HG03520 (cell line): ENCODE measurements at regions not wholly inside any gene's neighbourhood (a gene's known extent, or its start where the extent isn't known, plus 50 kb on each side); places are given as distances from the start of the nearest gene placed in this dataset.

Source experiments
- ATAC-seq: cut with Tn5 transposase; IDR thresholded peaks from one replicate; pipeline ENCODE4 v1.9.1; 2021; ENCODE audit warnings: mild to moderate bottlenecking, moderate library complexity; ENCODE audit not compliant: unreplicated experiment

GRCh38 chr4:14581741-14582140 lies 420.5 kb upstream of the CPEB2 start:
- no peak for ATAC-seq

DNA sequence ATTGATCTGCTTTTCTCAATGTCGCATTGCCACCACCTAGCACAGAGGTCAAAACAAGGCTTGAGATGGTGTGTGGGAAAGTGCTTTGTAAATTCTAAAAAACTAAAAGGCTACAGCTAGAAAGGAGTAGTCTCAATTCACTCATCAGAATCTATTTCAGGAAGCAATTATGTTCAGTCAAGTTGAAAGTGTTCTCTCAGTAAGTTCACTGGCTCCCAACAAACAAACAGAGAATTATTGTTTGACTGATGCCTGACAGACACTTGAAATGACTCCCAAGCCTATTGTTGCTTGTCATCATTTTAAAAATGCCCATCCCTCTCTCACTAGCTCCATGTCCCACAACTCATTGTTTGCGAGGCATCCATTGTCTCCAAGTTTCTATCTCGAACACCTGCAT lies 419.6 kb upstream of the CPEB2 start:
- ATAC-seq, result no peak

DNA sequence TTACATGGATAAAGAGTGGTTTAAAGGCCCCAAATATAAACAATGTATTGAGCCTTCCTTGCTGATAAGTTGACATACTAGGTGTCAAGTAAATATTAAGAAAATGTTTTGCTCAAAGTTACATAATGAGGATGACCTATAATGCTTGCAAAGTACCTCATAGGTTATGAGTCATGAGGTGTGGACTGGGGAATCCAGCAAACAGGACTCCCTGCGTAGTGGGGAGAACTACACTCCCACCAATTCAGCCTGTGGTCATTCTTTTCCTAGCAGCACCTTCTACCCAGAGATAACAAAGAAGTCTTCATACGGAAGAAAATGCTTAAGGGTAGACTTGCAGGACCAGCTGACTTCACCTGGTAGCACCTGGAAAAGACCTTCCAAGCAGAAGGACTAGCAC lies 418.9 kb upstream of the CPEB2 start:
- no peak for ATAC-seq

GRCh38 chr4:14583752-14584151 lies 418.5 kb upstream of the CPEB2 start:
- no peak for ATAC-seq

DNA sequence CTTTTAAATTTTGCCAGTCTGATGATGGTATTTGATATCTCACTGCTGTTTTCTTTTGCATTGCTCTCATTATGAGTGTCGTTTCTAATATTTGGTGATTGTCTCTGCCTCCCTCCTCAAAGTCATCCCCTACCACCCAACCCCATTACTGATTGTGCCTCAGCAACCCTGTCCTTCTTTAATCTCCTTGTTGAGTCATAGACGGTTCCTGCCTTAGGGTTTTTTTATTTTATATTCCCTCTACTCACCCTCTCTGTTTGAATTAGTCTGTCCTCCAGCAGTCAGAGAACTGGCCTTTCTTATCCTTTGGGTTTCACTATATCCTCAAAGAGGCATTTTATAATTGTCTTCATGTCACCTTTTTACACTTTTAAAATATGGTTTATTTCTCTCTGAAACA lies 409.3 kb upstream of the CPEB2 start:
- ATAC-seq, result no peak

DNA sequence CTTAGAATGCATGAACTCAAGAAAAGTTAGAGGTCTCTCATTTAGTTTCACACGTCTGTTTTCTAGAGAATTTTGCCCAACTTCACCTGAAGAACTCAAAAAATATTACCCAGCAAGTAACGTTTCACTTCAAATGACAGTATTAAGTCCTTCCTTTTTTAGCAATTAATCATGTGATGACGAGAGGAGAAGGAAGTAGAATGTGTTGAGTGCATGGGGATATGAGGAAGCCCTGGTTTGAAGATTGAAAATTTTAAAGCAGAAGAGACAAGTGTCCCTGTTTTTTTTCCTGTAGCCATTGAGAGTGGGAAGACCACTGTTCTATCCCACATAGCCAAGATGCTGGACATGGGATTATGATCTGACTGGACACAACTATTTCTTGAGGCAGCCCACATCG lies 406.3 kb upstream of the CPEB2 start:
- no peak for ATAC-seq

DNA sequence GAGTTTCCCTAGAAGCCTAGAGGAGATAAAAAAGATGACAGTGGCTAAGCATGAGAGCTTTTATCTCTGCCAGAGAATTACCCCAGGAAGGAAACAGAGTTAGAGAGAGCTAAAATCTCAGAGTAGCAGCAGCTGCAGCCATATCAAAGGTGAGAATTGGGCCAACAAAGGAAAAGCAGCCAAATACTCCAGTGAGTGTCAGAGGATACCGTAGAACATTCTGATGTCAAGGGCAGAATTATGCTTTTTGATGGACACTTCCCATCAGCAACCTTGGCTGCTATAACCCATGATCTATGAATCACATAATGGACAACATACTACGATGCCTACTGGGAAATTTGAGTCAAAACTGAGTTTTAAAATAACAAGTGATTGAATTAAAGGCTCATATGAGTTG lies 405.8 kb upstream of the CPEB2 start:
- no peak for ATAC-seq

- no peak for ATAC-seq
These were observed 405.4 kb upstream of the CPEB2 start for GRCh38 chr4:14596904-14597303.

GRCh38 chr4:14602206-14602605 lies 400.1 kb upstream of the CPEB2 start:
- ATAC-seq, result no peak

GRCh38 chr4:14607001-14607400 lies 395.3 kb upstream of the CPEB2 start:
- no peak for ATAC-seq

GRCh38 chr4:14607578-14607977 lies 394.7 kb upstream of the CPEB2 start:
- no peak for ATAC-seq

DNA sequence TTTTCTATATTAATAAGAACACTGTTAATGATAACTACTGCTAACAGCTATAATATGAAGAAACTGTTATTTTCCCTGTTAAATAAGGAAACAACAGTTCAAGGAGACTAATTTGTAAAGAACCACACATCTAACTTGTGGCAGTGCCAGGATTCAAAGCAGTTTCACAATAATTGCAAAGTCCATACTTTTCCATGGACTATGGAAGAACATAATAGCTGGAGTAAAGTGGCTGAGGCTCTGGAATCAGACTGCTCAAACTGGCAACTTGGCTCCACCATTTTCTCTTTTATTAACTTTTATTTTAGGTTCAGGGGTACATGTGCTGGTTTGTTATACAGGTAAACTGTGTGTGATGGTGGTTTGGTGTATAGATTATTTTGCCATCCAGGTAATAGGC lies 393.7 kb upstream of the CPEB2 start:
- no peak for ATAC-seq

DNA sequence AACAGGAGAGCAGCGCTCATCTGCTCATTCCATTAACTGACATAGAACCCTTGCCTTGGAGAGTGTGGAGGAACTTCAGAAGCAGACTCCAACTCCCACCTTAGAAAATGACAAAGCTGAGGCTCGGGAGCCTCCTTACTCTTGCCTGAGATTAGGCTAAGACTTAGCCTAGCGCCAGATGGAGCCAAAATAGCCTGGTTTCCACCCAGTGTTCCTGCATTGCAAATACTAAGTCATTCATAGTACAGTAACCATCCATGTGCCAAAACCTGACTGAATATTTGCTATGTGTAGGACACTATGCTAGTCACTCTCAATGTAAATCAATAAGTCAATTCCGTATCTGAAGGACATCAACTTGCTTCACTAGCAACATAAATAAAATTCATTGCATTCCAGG lies 387.4 kb upstream of the CPEB2 start:
- no peak for ATAC-seq

- no peak for ATAC-seq
These were observed 386.6 kb upstream of the CPEB2 start for GRCh38 chr4:14615671-14616070.

- no peak for ATAC-seq
These were observed 381.6 kb upstream of the CPEB2 start for GRCh38 chr4:14620567-14621141.

DNA sequence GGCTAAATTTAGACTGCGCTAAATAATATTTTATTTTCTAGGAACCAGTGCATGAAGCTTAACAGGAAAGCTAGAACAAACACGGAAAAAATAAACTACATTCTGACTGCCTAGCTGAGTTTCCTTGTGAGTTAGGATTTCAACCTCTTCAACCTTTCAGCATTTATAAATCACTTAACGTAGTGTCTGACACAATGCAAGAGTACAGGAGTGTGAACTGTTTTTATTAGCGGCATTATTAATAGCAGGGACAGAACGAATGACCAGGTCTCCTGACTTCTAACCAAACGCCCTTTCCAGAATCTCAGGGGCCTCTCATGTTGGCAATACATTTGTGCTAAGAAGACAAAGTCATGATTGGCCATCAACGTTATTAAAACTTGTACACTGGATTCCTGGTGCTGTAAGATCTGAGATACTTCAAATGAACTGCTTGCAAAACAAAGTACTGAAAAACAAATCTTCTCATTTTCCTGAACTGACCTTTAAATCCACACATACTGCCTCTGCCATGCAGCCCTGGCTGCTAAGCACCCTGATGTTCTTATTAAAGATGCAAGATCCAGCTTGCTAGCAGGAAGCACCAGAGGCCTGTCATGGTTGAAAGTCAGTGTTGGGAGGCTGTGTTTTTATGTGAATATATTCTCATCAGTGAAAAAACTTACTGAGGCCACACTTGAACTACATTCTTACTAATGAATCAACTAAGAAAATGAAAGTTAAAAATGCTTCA lies 380.4 kb upstream of the CPEB2 start:
- ATAC-seq, result no peak

- ATAC-seq, result no peak
These were observed 375.2 kb upstream of the CPEB2 start for GRCh38 chr4:14627038-14627437.

DNA sequence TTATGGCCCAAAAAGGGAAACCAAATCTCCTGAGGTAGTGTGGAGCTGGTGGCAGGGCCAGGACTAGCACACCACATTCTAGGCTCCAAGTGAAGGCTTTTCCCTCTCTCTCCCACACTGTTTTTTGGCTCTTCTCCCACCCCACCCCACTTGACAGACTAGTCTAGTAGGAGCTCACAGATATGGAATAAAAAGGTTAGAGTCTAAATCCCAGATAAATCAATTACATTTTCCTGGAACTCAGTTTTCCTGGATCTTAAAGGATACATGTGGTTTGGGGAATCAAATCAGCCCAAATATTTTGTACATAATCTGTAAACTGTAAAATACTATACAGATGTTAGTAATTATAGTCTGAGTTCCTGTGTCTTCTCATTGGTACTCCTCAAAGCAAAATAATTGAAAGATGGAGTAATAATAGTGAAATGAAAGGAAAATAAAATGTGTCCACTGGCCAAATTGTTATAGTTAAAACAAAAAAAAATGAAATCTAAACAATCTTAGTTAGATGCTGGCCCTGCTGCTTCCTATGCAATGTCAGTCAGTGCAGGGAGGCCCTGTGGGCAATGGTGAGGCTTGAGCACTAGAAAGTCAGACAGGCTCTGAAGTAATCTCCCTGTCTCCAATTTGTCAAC lies 370.4 kb upstream of the CPEB2 start:
- ATAC-seq, result no peak

DNA sequence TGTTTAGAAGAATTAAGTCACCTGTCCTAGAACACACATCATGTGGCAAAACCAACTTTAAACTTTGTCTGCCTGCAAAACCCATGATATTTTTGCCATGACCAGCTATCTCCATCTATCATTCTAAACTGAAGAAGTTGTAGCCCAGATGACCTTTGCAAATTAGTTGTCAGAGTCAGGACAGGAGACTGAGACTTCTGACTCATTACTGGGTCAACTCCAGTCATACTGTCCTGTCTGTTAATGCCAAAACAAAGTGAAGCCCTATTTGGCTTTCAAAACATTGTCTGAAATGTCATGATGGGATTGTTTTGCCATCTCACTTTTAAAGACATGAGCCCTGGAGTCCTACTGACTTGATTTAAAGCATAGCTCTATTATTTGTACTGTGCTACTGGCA lies 365.7 kb upstream of the CPEB2 start:
- ATAC-seq, result no peak

- ATAC-seq, result no peak
These were observed 361.8 kb upstream of the CPEB2 start for GRCh38 chr4:14640476-14640875.

- no peak for ATAC-seq
These were observed 360.4 kb upstream of the CPEB2 start for GRCh38 chr4:14641871-14642270.

DNA sequence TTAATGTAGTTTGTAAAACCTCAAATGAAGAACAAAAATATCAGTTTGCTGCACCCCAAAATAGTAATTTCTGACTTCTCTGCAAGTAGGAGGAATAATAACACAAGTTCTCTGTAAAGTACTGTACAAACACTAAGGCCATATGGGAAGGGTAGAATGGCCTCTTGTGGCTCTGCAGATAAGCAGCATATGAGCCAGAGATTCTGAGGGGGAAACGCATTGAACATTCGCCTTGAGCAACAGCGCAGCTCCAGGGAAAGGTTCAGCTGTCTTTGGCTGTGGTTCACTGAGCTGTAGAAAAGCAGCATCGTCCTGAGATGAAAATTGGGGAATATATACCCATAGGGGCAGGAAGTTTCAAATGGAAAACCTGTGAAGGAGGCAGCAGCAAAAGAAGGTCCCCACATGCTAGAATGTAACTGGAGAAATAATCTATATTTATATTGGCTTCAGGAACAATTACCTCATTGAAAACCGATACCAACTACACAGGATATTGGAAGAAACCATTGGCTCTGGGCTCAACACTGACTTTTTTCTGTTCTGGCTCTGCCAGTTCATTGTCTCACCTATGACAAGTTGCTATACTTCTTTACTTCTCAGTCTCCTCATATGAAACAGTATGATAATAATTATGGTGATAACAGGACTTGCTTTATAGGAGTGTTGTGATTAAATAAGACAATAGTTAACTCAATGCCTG lies 357.6 kb upstream of the CPEB2 start:
- ATAC-seq, result no peak
